ELR (cell line): ENCODE measurements at regions not wholly inside any gene's neighbourhood (a gene's known extent, or its start where the extent isn't known, plus 50 kb on each side); places are given as distances from the start of the nearest gene placed in this dataset.

Experiments used
- DNase-seq: peaks from one replicate; pipeline ENCODE4 v3.0.0-alpha.2; 2015; ENCODE audit warnings: low read depth

DNA sequence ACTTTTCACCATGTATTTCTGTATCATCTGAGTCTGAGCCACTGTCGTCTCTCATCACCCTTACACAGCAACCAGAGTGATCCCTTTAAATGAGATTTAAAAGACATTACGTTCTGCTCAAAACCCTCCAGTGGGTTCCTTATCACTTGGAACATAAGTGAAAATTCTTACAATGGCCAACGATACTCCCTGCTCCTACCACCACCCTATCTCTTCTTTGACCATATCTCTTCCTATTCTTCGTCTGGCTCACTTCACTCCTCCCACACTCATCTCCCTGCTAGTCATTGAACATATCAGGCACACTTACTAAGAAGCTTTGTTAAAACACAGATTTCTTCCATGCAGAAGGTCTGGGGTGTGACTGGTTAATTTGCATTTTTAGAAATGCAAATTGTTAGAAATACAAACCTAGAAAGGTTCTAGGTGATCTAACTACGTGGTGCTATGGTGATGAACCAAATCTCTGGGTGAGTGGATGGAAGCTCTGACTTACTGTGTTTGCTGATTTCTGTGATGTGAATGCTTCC, 166.6 kb upstream of the CD180 start:
- DNase-seq, result no peak

GRCh38 chr5:67361932-67362729, 165.5 kb upstream of the CD180 start:
- no peak for DNase-seq

- DNase-seq, result no peak
Measured at GRCh38 chr5:67360047-67360446, 163.4 kb upstream of the CD180 start.

DNA sequence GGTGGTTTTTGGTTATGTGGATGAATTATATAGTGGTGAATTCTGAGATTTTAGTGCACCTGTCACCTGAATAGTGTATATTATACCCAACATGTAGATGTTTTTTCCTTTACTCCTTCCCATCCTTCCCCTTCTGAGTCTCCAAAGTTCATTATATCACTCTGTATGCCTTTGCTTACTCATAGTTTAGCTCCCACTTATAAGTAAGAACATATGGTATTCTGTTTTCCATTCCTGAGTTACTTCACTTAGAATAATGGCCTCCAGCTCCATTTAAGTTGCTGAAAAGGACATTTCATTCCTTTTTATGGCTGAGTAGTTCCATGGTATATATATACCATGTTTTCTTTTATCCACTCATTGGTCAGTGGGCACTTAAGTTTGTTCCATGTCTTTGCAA, 161.6 kb upstream of the CD180 start:
- DNase-seq, result no peak

- DNase-seq, result no peak
Measured at GRCh38 chr5:67355120-67355713, 158.6 kb upstream of the CD180 start.

DNA sequence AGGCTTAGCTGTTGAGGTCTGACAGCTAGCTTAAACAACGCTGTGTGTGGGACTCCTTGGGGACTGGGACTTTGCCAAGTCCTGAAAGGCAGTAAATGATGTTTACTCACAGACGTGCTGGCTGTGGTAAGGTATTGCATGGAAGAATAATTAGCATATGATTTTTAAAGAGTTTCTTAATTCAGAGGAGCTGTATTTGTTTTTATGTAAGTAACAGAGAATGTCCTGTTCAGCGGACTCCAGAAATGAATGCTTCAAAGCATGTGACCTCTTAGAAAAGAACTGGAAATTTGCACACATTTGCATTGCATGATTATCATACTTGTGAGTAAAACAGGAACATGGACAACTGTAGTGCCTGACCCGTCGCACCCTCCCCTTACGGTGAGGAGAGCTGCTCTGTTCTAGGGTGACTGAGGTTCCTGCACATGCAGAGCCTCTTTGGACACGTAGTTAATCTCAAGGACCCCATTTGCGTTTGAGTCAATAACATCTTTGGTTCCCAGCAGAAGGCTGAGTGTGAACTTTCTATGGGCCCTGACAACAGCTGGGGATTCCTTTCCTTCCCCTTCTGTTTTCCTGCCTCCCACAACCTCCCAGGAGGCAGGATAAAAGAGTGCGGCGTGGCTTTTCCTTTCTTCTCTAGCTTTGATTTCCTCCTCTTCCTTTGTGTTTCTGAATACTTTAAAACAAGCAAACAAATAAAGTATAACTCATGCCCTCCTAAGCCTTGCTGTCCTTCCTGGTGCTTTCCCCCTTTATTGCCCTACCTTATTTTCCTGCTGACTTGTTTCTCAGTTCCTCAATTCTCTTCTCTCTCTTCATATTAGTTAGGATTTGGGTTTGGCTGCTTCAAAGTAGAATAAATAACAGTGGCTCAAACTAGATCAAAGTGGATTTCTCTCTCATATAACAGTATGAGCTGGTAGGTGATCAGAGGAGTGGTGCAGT, 157.2 kb upstream of the CD180 start:
- DNase-seq, result no peak

DNA sequence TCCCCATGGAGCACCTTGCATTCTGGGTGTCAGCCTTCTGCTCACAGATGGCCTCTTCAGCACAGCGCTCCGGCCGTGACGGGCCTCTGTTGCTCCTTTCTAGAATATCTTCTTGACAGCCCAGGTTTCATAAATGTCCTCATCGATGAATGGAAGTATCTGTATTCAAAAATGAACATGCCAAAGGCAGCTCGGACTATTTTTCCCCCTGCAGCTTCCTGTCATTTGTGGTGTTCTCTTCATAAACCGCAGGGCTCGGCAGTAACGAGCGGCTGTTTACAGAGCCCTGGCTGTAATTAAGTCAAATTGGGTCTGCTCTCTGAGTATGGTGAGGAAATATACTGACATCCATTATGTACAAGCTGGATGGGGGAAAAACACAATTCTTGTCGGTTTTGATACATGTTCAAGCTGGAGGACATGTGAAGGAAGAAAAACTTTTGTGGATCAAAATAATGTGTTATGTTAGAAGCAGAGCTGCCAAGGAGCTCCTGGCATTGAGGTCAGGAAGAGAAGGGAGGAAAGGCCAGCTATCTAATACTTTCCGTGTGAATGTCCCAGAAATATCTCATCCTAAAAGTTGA, 154.1 kb upstream of the CD180 start:
- no peak for DNase-seq

DNA sequence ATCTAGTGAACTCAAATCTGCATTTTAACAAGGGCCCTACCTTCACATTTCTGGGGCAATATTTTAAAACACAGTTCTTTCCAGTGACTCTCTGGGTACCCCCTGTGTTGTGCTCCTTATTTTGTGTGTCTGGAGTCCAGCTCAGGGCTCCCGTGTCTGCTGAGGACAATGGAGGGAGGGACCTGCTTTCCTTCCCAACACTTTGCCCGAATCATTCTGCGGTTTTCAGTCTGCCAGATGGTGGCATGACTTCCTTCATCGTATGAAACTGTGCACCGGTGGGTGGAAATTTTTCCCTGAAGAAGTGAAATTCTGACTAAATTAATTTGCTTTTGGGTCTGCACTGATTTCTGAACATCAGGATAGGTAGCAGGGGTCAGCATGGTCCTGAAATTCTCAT, 153.6 kb upstream of the CD180 start:
- DNase-seq, result no peak

GRCh38 chr5:67347821-67348220, 151.2 kb upstream of the CD180 start:
- DNase-seq, result no peak

GRCh38 chr5:67346611-67347010, 150.0 kb upstream of the CD180 start:
- no peak for DNase-seq

GRCh38 chr5:67344870-67345269, 148.3 kb upstream of the CD180 start:
- no peak for DNase-seq

GRCh38 chr5:67343835-67344234, 147.2 kb upstream of the CD180 start:
- no peak for DNase-seq

- DNase-seq, result no peak
Measured at GRCh38 chr5:67341478-67341877, 144.9 kb upstream of the CD180 start.

GRCh38 chr5:67339219-67339767, 142.7 kb upstream of the CD180 start:
- DNase-seq, result no peak

GRCh38 chr5:67338421-67338820, 141.8 kb upstream of the CD180 start:
- no peak for DNase-seq

- no peak for DNase-seq
Measured at GRCh38 chr5:67337751-67338150, 141.2 kb upstream of the CD180 start.

DNA sequence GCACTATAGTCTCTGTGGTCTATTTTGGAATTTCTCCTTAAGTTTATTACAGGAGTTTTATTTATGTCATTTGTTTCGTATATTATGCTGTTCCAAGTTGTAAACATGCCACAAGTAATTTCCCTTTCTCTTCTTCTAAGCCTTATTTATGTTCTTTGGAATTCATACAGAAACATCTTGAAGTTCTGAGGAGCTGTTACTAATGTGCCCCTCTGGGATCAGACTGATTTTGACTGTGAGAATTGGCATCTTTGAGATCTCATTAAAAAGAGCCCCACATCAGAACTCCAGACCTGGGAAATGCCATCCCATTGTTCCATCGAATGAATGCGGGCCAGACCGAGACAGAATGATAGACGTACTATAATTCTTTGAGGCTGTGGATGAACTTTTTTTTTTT, 138.8 kb upstream of the CD180 start:
- no peak for DNase-seq

DNA sequence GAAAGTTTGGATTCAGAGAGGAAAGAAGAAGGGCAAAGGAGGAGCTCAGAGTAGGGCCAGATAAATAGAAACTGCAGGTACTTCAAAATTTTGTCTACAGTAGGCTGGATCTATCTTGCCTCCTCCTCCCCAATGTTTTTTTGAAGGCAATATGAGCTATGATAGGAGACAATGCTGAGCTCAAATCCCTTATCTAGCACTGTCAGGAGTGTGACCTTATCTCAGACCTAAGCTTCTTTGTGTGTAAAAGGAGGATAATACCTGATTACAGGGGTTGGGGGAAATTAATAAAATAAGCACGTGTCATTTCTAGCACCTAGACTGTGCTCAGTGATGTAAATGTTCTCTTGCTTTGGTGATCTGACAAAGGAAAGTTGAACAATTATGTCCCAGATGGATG, 137.8 kb upstream of the CD180 start:
- DNase-seq, result no peak

DNA sequence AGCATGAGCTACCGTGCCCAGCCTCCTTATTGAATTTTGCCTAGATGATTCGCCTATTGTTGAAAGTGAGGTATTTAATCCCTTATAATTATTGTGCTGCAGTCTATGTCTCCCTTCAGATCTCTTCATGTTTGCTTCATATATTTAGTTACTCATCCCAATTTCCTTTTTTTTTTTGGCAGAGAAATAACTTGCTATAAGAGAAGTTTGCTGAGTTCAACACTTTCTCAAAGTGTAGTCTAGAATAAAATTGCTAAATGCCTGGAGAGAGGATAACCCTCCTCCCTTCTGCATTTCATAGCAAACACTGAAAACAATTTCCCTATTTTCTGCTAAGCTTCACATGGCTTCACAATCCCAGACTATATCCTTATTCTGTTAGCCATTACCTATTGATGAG, 136.6 kb upstream of the CD180 start:
- DNase-seq, result no peak

DNA sequence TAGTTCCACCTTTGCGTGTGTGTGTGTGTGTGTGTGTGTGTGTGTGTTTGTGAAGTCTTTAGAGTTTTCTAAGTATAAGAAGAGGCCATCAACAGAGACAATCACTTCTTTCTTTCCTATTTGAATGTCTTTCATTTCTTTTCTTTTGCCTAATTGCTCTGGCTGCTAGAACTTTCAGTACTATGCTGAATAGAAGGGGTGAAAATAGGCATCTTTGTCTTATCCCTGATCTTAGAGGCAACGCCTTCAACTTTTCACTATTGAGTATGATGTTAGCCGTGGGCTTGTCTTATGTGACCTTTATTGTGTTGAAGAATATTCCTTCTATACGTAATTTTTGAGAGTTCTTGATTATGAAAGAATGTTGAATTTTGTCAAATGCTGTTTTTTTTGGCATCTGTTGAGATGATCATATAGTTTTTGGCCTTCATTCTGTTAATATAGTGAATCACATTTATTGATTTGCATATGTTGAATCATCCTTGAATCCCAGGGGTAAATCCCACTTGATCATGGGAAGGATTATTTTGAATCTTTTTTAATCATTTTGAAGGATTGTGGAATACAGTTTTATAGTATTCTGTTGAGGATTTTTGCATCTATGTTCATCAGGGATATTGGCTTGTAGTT, 134.8 kb upstream of the CD180 start:
- DNase-seq, result no peak

DNA sequence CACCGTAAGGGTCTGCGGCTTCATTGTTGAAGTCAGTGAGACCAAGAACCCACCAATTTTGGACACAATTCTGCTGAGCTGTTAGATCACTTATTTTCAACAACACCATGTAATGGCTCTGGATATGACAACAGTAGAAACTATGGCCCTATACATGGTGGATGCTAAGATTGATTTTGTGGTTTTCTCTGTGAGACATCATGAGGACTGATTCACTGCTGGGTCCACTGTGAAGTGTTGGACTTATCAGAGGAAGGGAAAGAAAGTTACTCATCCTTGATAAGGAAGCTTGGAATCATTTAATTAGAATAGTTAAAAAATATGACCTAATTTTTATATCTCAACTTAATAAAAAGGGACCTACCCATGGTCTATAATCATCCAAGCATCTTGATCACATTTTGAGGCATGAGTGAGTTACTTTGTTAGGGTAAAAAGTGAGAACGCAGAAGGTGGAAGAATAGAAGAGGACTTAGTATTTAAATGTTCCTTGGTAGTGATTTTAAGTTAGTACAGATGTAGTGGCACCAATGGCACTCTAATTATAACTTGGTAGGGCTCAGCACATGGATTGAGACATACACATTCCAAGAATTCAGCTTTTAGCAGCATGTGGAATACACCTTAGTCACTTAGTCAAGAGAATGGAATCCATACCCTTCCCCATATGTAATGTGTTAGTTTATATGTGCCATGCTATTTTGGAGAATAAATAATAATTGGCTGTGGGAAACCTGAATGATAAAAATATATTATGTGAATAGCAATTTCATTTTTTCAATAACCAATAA, 123.5 kb upstream of the CD180 start:
- no peak for DNase-seq
